ENCODE measurements at regions not wholly inside any gene's neighbourhood (a gene's known extent, or its start where the extent isn't known, plus 50 kb on each side); places are given as distances from the start of the nearest gene placed in this dataset.

DNA sequence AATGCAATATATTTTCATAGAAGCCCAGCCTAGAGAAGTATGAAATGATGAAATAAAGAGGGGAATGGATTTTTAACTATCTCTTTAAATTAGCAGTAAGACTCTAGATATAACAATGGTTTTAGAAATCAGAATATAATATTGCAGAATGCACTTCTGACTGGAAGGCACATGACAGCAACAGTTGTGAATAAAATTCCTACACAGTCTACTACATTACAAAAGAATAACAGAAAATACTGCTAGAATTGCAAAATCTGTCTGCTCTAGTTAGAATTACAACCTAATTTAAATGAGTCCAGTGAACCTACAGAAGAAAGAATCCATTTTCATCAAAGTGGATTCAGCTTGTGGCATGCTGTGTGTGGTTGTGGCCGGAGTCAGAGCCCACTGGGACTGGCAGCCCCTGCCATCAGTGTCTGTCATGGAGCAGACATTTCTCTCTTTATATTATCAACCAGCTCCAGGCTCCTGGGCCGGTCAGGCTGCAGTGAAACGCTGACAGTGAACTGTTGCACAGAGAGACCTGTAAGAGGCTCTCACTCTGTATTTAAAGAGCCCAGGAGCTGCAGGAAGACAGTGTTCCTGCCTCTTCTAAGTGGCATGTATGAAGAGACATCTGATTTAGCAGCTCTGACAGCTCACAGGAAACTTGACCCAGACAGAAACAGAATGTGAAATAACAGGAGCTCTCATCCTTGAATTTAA is 1523.8 kb upstream of the CADM2 start:
- TF ChIP-seq CTCF (conservative IDR thresholded peaks at IDR 0.05; ENCODE audit: low read depth, low read length): no peak
- no peak for TF ChIP-seq EZH2 (IDR thresholded peaks at IDR 0.05; ENCODE audit: low read length, unreplicated experiment)
- TF ChIP-seq EZH2phosphoT487 (IDR thresholded peaks at IDR 0.05; ENCODE audit: borderline replicate concordance, low read length): no peak
- H3K27ac ChIP-seq (ENCODE audit: low read length): no peak overlapping the region
- no peaks in the 10 kb centered on the region for H3K79me2 ChIP-seq (ENCODE audit: low read length)
- H3K27me3 ChIP-seq (ENCODE audit: low read length): no peaks in the 10 kb centered on the region
- ChIA-PET CTCF (no interaction called here), POLR2A (ENCODE audit: unreplicated experiment) (no interaction called here)
- H3K9me2 ChIP-seq (replicated peaks; ENCODE audit: low read length): no peaks in the 10 kb centered on the region
- no peaks in the 10 kb centered on the region for H3K36me3 ChIP-seq (ENCODE audit: low read depth, low read length)
- no peaks in the 10 kb centered on the region for H4K20me1 ChIP-seq (ENCODE audit: low read length)
- no peaks in the 10 kb centered on the region for H3F3A ChIP-seq (ENCODE audit: low read length, unreplicated experiment)
- peaks cover 19% of the 10 kb centered on the region for H3K4me1 ChIP-seq (ENCODE audit: insufficient read depth, low read length)
- H2AFZ ChIP-seq (ENCODE audit: low read length): peak overlapping the region; percentile 31
- H3K9ac ChIP-seq (ENCODE audit: low read length): no peak overlapping the region
- no TSS peak for BruUV-seq (replicated peaks)
- ATAC-seq: peak; percentile 38
- peak overlapping the region; percentile 5; the same call in 1 of the 2 replicates for H3K4me2 ChIP-seq (ENCODE audit: low read length)
- H3K4me3 ChIP-seq (ENCODE audit: low read length): no peak overlapping the region
- intact Hi-C loops (cut with micrococcal nuclease): loop anchor here (5.0 kb wide), 1 partner anchor 62 kb away; no protein-coding TSS in a partner anchor
- DNase-seq: no peak
- no peaks in the 10 kb centered on the region for H3K9me3 ChIP-seq (ENCODE audit: low read length)

DNA sequence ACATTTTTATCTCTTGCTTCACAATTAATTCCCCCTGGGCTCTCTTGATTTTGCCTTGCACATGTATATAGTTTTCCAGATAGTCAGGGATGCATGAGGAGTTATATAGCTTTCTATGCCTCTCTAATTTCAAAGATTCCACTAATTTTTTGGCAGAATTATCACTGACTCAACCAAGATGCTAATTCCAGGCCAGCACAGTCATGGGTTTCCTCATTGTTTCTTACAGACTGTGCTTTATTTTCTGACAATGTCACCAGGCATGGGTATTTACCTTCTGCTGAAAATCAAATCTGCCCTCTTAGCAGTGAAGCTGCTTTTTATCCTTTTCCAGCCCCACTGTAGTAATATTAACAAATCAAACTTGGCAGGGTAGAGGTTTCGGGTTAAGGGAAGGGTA is 1520.6 kb upstream of the CADM2 start:
- Histone ChIP-seq H3F3A (ENCODE audit: low read length, unreplicated experiment) (no peaks in the 10 kb centered on the region), H3K4me1 (ENCODE audit: insufficient read depth, low read length) (peaks cover 19% of the 10 kb centered on the region), H3K4me3 (ENCODE audit: low read length) (no peak overlapping the region), H3K4me2 (ENCODE audit: low read length) (peak overlapping the region; percentile 46), H3K27me3 (ENCODE audit: low read length) (no peaks in the 10 kb centered on the region), H3K27ac (ENCODE audit: low read length) (peak overlapping the region; percentile 55), H3K79me2 (ENCODE audit: low read length) (no peaks in the 10 kb centered on the region), H3K9ac (ENCODE audit: low read length) (0 out of 2 replicates have a peak overlapping the region, but pooled peaks have one; percentile 12), H3K9me3 (ENCODE audit: low read length) (no peaks in the 10 kb centered on the region), H2AFZ (ENCODE audit: low read length) (no peak overlapping the region; the same call in 1 of the 2 replicates), H3K9me2 (replicated peaks; ENCODE audit: low read length) (no peaks in the 10 kb centered on the region), H4K20me1 (ENCODE audit: low read length) (no peaks in the 10 kb centered on the region), H3K36me3 (ENCODE audit: low read depth, low read length) (no peaks in the 10 kb centered on the region)
- ATAC-seq (peak; percentile 84), DNase-seq (peak; percentile 53)
- no TSS peak for BruUV-seq (replicated peaks)
- intact Hi-C loops (cut with micrococcal nuclease): loop anchor here (5.0 kb wide), 1 partner anchor 59 kb away; no protein-coding TSS in a partner anchor
- TF ChIP-seq EZH2phosphoT487 (IDR thresholded peaks at IDR 0.05; ENCODE audit: borderline replicate concordance, low read length) (no peak), EZH2 (IDR thresholded peaks at IDR 0.05; ENCODE audit: low read length, unreplicated experiment) (no peak), CTCF (conservative IDR thresholded peaks at IDR 0.05; ENCODE audit: low read depth, low read length) (no peak)
- ChIA-PET POLR2A (ENCODE audit: unreplicated experiment) (no interaction called here), CTCF (interaction anchor here (0.6 kb wide), 1 partner anchor 9 kb away, joined by 3 read pairs; no protein-coding TSS in a partner anchor)

DNA sequence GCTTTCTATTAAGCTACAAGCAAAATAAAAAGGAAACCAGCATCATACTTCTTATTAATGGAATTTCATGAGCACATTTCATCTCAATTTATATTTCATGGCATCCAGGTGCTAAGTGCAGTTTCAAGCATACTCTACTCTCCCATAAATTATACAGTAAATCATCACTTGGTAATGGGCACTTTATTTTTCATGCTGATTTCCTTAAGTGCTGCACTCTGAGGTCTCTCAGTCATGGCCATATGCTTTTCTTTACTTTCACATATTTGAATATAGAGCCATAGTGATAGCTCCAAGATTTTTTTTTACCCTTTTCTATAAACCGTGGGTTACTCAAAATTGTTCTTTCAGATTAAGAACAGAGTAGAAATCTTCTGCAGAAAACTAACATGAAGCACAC is 1505.7 kb upstream of the CADM2 start:
- BruUV-seq (replicated peaks): no TSS peak
- no peaks in the 10 kb centered on the region for H3F3A ChIP-seq (ENCODE audit: low read length, unreplicated experiment)
- no peak overlapping the region for H3K27ac ChIP-seq (ENCODE audit: low read length)
- no peaks in the 10 kb centered on the region for H4K20me1 ChIP-seq (ENCODE audit: low read length)
- TF ChIP-seq EZH2phosphoT487 (IDR thresholded peaks at IDR 0.05; ENCODE audit: borderline replicate concordance, low read length) (no peak), EZH2 (IDR thresholded peaks at IDR 0.05; ENCODE audit: low read length, unreplicated experiment) (no peak), CTCF (conservative IDR thresholded peaks at IDR 0.05; ENCODE audit: low read depth, low read length) (no peak)
- intact Hi-C loops (cut with micrococcal nuclease): no loop called here
- H3K9ac ChIP-seq (ENCODE audit: low read length): no peak overlapping the region
- no peaks in the 10 kb centered on the region for H3K79me2 ChIP-seq (ENCODE audit: low read length)
- ChIA-PET CTCF (no interaction called here), POLR2A (ENCODE audit: unreplicated experiment) (no interaction called here)
- no peak overlapping the region for H3K4me2 ChIP-seq (ENCODE audit: low read length)
- H3K36me3 ChIP-seq (ENCODE audit: low read depth, low read length): no peaks in the 10 kb centered on the region
- H3K9me3 ChIP-seq (ENCODE audit: low read length): no peaks in the 10 kb centered on the region
- DNase-seq (no peak), ATAC-seq (no peak)
- no peaks in the 10 kb centered on the region for H3K9me2 ChIP-seq (replicated peaks; ENCODE audit: low read length)
- no peaks in the 10 kb centered on the region for H3K27me3 ChIP-seq (ENCODE audit: low read length)
- H3K4me3 ChIP-seq (ENCODE audit: low read length): no peak overlapping the region
- no peaks in the 10 kb centered on the region for H3K4me1 ChIP-seq (ENCODE audit: insufficient read depth, low read length)
- H2AFZ ChIP-seq (ENCODE audit: low read length): no peak overlapping the region
